HEK293 (cell line): ENCODE measurements at regions not wholly inside any gene's neighbourhood (a gene's known extent, or its start where the extent isn't known, plus 50 kb on each side); places are given as distances from the start of the nearest gene placed in this dataset.

Experiments used
- KLF8 ChIP-seq: fragments of 450-650 bp; formaldehyde crosslinking; IDR thresholded peaks from 2 replicates; pipeline ENCODE4 v1.5.1; 2016; ENCODE audit warnings: missing biosample characterization, missing genetic modification characterization
- ZIC2 ChIP-seq: fragments of 450-650 bp; formaldehyde crosslinking; IDR thresholded peaks from 2 replicates; pipeline ENCODE4 v1.5.1; 2016; ENCODE audit warnings: missing biosample characterization, missing genetic modification characterization
- ZNF114 ChIP-seq: fragments of 450-650 bp; formaldehyde crosslinking; IDR thresholded peaks from 2 replicates; pipeline ENCODE4 v1.5.0; 2017; ENCODE audit warnings: missing biosample characterization, missing genetic modification characterization
- ZNF133 ChIP-seq: fragments of 450-650 bp; formaldehyde crosslinking; IDR thresholded peaks from 2 replicates; pipeline ENCODE4 v1.5.1; 2016; ENCODE audit warnings: missing biosample characterization, missing genetic modification characterization
- TF ChIP-seq, protein P1 (sequence below): fragments of 450-650 bp; formaldehyde crosslinking; IDR thresholded peaks from 2 replicates; pipeline ENCODE4 v1.5.1; 2016; ENCODE audit warnings: missing biosample characterization, missing genetic modification characterization
- TF ChIP-seq, protein P2 (sequence below): fragments of 450-650 bp; formaldehyde crosslinking; IDR thresholded peaks from 2 replicates; pipeline ENCODE4 v1.5.1; 2016; ENCODE audit warnings: missing biosample characterization, missing genetic modification characterization

DNA sequence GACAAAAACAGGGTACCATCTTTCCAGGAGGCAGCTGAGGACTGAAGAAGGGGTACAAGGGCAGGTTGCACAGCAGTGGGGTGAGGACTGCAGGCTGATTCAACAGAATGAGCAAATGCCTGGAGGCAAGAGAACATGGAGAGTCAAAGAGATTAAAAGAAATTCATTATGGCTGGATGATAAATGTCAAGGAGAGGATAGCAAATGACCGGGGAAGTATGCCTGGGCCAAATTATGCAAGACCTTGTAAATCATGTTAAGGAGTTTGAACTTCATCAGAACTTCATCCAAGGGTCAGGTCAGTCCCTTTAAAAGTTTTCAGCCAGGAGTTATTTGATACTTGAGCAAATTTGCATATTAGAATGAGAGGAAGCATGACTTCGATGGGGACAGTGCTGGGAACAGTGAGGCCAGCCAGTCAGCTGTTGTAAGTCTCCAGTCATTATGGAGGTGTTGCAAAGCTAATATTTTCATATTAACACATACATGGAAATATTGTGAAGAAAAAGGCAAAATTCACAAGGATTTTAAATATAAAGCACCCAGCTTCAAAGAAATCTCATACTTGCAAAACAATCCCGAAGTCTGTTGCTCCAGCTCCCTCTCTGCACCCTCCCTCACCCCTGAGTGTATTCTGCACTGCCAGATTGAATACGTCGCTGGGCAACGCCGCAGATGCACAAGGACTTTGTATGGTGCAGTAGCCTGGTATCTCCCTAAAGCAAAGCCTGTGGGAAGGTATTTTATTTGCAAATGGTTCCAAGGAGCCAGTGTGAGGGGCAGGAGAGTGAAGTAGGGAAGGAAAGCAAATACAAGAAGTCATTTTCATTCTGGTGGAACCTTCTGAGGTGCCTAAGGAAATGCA lies 509.8 kb upstream of the TLE4 start:
- TF ChIP-seq, protein P1, sequence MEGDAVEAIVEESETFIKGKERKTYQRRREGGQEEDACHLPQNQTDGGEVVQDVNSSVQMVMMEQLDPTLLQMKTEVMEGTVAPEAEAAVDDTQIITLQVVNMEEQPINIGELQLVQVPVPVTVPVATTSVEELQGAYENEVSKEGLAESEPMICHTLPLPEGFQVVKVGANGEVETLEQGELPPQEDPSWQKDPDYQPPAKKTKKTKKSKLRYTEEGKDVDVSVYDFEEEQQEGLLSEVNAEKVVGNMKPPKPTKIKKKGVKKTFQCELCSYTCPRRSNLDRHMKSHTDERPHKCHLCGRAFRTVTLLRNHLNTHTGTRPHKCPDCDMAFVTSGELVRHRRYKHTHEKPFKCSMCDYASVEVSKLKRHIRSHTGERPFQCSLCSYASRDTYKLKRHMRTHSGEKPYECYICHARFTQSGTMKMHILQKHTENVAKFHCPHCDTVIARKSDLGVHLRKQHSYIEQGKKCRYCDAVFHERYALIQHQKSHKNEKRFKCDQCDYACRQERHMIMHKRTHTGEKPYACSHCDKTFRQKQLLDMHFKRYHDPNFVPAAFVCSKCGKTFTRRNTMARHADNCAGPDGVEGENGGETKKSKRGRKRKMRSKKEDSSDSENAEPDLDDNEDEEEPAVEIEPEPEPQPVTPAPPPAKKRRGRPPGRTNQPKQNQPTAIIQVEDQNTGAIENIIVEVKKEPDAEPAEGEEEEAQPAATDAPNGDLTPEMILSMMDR (tag by site-specific recombination) = no peak
- no peak for TF ChIP-seq ZNF114 (tag by site-specific recombination)
- TF ChIP-seq, protein P2, sequence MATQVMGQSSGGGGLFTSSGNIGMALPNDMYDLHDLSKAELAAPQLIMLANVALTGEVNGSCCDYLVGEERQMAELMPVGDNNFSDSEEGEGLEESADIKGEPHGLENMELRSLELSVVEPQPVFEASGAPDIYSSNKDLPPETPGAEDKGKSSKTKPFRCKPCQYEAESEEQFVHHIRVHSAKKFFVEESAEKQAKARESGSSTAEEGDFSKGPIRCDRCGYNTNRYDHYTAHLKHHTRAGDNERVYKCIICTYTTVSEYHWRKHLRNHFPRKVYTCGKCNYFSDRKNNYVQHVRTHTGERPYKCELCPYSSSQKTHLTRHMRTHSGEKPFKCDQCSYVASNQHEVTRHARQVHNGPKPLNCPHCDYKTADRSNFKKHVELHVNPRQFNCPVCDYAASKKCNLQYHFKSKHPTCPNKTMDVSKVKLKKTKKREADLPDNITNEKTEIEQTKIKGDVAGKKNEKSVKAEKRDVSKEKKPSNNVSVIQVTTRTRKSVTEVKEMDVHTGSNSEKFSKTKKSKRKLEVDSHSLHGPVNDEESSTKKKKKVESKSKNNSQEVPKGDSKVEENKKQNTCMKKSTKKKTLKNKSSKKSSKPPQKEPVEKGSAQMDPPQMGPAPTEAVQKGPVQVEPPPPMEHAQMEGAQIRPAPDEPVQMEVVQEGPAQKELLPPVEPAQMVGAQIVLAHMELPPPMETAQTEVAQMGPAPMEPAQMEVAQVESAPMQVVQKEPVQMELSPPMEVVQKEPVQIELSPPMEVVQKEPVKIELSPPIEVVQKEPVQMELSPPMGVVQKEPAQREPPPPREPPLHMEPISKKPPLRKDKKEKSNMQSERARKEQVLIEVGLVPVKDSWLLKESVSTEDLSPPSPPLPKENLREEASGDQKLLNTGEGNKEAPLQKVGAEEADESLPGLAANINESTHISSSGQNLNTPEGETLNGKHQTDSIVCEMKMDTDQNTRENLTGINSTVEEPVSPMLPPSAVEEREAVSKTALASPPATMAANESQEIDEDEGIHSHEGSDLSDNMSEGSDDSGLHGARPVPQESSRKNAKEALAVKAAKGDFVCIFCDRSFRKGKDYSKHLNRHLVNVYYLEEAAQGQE (tag by site-specific recombination) = no peak
- no peak for TF ChIP-seq ZNF133 (tag by site-specific recombination)
- no peak for TF ChIP-seq KLF8 (tag by site-specific recombination)
- no peak for TF ChIP-seq ZIC2 (tag by site-specific recombination)
